GM21447 (cell line): ENCODE measurements at regions not wholly inside any gene's neighbourhood (a gene's known extent, or its start where the extent isn't known, plus 50 kb on each side); places are given as distances from the start of the nearest gene placed in this dataset.

ENCODE experiments used
- ATAC-seq: cut with Tn5 transposase; IDR thresholded peaks from one replicate; pipeline ENCODE4 v1.9.1; 2021; ENCODE audit not compliant: unreplicated experiment

DNA sequence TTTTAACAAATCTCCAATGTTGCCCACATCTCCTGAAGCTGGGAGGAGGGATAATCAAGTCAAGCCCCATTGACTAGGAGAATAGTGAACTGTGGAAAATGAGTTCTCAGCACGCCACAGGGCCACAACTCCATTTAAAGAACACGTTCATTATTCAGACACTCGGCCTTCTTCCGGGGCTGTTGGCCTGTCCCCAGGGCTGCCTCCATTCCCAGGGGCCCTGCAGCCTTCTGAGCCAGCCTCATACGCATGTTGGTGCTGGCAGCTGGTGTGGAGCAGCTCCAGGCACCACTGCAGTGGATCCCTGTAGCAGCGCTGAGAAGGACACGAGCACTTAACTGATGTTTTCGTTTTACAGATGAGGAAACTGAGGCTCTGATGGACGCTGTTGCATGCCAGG, 87.5 kb upstream of the RCN1 start:
- ATAC-seq = no peak

DNA sequence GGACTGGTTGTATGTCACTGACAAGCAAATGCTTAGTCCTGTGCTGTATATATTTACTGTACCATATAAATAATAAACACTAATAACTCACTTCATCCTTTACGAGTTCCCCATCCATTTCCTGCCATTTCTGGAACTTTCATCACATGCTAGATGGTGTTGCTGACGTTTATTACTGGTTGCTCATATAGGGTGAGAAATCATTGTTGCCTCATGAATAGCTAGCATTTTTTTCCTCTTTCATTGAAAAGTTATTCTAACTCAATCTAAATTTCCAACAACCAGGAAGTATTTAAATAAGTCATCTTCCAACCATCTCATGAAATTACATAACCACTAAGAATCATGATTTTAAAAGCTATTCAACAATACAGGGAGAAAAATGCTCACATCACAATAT, 88.6 kb upstream of the RCN1 start:
- no peak for ATAC-seq

DNA sequence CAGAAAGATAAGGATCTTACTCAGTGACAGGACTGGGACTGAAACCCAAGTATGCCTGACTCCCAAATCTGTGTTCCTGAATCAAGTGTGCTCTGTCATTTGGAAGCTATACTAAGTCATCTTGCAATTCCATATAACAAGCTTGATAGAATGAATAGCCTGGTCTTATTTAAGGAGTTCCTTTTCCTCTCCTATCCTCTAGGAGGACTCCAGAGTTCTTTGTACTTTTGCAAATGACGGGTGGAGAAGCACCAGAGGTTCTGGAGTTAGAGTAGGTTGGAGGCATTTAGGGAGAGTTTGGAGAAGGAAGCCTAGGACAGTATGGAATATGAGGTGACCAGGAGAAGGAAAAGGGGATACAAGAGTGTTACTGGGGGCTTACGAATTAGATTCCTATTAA, 92.9 kb upstream of the RCN1 start:
- ATAC-seq = no peak

DNA sequence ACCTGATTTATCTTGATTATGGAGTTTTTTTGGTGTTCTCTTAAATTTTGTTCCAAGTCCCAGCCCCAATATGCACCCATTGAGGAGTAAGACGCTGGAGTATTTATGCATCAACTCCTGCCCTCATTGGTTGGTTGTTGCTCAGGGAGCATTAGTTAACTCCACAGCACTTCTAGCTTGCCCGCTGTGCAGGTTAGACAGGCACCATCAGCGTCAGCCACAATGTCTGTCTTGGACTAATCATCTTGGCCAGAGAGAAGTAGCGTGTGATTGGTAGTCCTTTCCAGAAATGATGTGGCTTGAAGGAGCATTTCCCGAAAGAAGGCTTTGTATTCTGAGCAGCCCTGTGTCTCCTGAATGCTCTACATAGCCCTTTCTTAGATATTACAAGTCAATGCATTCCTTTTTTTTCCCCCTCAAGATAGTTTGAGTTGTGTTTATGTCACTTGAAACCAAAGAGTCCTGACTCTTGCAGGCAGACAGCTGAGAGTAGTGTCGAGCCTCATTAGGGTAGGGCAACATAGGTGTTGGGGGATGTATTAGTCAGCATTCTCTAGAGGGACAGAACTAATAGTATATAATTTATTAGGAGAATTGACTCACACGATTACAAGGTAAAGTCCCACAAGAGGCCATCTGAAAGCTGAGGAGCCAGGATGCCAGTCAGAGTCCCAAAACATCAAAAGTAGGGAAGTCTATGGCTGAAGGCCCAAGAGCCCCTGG, 94.6 kb upstream of the RCN1 start:
- no peak for ATAC-seq

DNA sequence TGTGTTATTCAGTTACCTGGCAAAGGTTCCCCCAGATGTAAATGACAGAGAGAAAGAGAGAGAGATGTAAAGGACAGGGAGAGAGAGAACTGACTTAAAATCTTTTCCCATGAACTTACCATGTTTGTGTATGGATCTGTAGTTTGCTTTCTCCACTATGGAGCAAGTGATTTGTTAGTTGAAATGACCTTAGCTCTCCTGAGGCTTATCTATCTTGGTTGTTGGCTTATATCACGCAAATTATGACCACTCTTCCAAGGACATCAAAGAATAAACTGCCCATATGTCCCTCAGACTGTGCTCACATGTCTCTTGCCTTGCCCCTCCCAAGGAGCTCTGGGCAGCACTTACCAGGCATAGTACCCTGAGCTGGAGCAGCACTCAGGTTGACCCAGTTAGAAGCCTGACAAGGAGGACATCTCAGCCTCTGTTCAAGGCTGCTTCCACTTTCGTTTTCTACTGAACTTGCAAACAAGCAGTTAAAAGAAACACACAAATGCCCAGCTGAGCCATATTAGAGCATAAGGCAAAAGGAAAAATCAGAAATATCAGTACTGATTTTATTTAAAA, 95.3 kb upstream of the RCN1 start:
- peak; percentile 83 for ATAC-seq

DNA sequence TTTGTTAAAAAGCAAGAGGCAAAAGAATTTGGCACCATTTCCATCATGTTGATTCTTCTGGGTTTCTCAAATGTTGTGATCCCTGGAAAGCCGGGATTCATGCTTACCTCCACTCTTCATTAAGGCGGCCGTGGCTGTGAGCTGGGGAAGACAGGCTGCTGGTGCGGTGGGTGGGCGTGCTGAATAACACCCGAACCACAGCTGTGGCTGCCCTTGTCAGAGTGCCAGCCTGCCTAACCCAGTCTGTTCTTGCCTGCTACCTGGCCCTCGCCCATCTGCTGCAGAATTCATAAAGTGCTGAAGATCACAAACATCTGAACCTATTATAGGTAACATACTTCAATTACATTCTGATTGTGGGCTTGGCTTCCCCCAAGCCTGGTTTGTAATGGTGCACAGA, 95.8 kb upstream of the RCN1 start:
- no peak for ATAC-seq

DNA sequence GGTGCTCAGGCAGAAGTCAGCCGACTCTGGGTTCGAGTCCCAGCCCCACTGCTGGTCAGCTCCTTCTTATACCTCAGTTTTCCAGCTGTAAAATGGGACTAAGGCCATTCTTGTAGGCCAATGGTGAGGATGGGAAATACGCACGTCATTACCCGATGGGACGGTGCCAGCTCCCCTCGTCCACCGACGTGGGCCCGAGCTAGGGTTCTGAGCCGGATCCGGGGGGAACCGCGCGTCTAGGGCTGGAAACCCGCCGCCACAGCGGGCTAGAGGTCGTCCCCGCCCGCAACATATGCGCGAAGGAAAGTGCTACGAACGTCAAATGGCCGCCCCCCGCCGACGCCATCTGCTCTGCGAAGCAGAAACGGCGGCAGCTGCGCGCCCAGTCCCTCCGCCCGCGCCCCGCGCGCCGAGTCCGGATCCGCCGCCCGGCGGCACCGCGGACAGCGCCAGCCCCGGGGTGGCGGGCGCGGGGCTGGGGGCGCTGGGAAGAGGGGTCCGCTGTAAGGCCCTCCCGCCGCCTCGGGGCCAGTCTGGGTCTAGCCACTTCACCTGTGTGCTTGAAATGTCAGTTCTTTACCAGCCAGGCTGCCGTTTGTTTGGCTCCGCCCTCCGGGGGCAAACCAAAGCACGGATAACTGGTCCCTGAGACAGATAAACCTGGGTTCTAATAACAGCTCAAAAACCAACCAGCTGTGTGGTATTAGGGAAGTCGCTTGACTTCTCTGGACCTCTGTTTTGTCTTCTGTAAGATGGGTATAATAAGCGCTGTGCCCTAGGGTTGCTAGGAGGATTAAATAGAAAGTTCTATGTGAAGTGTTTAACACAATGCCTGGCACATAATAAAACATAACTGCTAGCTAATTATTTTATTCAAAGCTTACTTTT, 103.5 kb upstream of the RCN1 start:
- no peak for ATAC-seq

DNA sequence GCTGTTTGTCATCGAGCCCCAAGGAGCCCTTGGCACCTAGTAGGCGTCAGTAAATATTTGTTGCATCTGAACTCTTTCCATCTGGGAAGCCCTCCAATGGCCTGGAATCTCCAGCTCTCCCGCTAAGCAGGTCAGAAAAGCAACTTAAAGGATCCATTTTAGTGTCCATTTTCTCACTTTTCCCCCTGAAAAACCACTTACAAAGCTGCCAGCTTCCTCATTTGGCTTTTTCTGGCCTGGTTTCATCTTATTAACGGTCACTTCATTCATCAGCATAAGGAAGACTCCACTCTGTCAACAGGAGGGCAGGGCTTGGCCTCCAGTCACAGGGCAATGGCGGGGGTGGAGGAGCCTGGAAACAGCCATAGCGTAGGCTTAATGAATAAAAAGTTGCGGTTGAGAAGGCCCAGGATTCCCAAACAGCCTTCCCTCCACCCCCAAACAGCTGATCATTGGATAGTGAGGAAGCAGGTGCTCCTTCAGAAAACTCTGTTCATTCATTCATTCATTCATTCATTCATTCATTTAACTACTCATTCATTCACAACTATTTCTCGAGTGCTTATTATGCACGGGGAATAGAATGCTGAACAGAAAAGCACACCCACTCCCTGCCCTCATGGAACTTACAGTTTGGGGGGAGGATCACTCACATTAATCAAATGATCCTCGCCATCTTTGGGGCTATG, 104.5 kb upstream of the RCN1 start:
- no peak for ATAC-seq

DNA sequence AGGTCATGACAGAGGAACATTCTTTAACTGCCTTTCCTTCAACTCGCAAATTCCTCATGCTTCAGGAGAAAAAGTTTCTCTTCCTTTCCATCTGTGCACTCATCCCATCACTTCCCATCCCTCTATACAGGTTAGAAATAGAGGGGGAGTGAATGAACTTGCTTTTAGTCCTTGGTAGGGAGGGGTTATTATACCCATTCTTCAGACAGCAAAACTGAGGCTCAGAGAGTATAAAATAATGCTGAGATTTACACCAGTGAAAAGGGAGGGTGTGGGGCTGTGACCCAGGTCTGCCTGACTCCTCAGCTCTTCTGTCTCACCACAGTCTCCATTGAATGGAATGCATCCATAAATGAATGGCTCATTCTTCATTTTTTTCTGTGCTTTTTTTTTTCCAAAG, 109.4 kb upstream of the RCN1 start:
- no peak for ATAC-seq

DNA sequence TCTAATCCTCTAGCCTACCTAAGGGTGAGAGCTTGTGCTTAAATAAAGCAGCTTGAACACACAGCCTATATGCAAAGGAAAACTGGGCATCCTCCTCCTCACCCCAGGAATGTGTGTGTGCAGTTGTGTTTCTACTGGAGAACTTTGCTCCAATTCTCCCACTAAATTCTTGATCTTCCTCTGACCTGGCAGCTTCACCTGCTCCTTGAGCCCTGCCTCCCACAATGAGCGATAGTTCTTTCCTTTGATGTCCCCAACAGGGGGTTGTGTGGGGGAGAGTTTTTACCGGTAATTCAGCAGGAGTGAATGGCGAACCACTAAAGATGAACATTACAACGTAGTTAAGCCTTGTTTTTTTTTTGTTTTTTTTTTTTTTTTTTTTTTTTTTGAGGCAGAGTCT, 113.5 kb upstream of the RCN1 start:
- ATAC-seq = no peak

DNA sequence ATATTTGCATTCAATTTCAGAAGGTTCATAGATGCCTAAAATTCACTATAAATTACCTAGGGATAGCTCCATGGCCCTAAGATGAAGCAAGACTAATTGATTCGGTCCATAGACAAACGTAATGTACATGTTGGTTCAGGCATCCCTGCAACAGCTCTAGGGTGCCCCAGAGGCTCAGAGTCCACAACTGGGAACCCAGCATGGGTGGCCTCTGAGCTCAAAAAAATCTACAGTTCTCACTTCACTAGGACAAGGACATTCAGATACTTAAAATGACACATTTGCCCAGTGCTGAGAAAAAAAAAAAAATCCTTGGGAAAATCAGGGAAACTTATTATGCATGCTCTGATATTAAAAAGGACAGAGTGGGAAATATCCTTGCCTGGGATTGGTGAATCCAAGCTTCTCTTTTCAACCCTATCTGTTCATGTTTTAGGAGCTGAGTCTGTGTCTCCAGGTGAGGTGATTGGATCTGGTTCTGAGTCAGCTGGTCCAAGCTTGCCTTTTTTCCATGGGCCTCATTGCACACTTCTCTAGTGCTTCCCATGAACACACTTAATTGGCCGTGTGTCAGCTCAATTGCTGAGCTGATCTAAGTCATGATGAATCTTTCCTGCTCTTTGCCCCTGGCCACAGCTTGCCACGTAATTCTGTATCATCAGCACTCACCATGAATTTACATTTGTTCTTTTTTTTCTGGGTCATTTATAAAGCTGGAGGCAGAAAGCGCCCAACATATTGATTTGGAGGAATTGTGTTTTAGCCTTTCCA, 116.3 kb upstream of the RCN1 start:
- no peak for ATAC-seq

DNA sequence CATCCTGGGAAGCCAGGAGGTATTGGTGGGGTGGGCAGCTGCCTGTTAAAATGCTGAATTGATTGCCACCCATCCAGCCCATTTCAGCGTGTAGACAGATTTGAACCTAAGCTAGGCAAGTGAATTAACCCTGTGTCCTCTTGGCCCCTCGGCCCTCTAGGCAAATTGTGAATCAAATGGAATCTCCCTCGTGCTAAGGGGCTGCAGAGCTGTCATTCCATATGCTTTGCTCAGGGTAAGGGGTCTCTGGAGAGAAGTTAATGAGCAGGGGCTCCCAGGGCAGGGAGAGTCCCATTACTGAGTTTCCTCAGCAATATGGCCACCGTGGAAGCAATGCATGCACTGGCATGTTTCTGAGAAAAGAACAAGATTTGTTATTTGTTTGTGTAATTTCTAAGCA, 117.7 kb upstream of the RCN1 start:
- no peak for ATAC-seq

DNA sequence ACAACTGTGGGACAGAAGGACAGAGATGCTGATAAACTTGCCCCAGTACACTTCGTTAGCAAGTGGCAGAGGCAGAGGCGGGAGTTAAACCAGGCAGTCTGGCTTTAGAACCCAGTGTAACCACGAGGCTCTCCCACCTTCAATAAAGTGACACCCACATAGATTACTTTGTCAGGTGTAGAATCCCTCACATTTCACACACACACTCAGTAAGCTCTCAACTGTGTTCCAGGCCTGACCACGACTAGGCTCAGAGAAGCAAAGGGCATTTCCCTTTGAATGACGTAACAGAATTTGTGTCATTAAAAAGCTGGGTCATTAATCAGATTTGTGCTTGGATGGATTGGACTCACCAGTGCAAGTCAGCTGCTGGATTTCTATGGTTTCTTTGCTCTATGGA, 118.3 kb upstream of the RCN1 start:
- ATAC-seq = no peak

DNA sequence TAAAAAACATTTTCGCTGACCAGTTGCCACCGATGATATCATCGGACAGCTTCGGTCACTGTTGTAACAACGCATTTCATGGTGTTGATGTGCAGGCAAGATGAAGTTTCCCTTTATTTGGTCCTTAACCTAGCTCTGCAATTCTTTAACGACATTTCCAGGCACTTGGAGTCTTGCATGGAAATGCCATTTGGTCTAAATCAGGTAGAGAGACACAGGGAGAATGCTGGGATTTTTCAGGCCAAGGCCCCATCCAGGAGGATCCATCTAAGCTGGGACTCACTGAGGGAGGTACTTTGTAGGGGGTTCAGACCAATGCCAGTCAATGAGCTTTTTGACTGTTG, 121.5 kb upstream of the RCN1 start:
- ATAC-seq = no peak

DNA sequence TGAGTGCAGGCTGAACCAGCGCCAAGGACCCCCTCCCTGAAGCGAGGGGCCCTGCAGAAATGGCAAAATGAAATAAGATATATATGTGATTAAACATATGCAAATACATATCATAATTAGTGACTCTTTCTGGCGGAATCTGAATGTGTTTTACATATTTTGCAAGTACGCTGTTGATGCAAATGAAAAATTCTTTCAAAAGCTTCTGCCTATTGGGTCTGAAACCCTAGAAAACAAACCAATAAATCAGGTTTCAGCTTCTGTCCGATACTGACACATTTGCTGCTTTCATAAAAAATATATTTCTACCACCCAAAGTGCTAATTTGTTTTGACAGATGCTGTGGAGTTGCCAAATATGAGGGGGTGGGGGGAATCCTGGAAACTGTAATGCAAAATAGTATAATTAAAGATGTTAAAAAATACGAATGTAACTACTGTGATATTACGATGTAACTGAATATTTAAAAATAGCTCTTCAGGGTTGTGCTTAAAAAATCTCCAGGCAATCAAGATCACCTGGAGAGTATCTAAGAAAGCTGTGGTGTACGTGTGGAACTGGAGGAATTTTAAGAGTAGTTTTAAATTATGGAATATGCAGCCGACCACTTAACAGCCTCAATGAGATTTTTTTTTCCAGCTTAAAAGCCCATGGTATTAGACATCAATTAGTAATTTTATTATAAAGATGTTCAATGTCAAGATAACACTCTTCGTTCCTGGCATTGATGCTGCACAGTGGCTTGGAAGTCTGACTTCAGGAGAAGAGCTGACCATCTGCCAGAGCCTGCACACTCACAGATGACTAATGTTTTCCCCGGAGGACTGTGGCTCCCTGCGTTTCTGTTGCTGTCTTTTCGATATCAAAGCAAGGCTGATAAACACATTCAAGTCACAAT, 122.2 kb upstream of the RCN1 start:
- ATAC-seq = no peak

DNA sequence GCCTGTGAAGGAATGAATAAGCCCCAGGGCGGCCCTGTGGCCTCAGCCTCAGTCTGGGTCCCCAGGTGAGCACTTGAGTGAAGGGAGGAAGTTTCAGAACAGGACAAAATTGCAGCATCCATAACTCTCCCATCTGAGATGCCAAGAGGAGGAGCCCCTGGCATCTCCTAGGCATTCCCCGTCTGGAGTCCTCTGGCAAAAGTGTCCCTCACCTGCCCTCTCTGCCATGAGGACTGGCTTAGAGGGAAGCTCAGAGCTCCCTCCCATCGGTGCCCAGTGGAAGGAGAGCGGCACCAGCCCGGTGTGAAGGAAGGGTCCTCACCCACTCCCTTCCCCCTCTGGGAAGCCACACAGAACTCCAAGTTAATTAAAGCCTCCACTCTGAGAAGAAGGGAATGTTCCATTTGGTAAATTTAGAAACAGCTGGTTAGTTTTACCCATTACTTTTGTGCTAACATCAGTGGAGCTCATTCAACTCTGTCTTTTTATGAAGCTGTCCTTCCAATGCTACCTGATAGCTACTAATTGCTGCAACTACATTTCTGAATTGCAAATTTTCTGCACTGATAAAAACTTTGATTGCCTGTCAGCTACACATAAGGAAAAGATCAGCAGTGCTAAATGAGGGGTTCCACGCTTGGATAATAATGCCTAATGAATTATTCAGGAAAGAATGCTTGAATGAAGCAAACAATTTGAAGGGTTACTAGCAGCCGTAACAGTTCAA, 123.3 kb upstream of the RCN1 start:
- ATAC-seq = no peak

DNA sequence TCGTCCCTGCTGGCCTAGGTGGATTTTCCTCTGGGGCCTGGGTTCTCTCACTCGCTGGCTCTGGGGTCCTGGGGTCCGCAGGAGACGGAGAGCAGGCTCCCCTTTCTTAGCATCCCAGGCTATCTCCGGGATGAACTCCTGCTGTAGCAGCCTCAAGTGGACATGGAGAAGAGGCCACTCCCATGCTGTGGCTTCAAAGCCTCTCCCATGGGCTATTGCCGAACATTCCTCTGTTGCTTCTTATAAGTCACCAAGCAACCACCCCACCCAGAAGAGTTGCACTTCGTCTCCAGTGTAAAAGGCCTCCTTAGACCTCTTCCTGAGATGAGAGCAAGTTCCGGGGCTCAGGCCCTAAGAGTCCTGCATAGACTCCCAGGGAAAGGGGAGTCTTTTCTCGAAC, 124.0 kb upstream of the RCN1 start:
- no peak for ATAC-seq

DNA sequence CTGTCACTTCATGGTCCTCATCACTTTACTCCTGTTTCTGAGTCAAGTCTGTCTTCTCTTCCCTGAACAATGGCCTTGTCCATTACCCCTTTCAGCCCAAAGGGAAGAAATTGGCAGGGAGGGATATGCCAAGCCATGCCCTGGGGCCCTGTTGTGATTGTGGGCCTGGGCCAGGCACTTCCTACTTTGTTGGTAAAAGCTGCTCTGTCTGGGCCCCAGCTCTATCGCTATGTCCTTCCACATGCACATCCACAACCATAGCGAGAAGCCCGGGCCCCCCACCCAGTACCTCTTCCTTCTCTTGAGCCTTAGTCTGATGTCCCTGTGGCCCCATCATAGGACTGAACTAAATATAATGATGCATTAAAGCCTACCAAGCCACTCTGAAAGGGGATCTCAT, 126.7 kb upstream of the RCN1 start:
- no peak for ATAC-seq

DNA sequence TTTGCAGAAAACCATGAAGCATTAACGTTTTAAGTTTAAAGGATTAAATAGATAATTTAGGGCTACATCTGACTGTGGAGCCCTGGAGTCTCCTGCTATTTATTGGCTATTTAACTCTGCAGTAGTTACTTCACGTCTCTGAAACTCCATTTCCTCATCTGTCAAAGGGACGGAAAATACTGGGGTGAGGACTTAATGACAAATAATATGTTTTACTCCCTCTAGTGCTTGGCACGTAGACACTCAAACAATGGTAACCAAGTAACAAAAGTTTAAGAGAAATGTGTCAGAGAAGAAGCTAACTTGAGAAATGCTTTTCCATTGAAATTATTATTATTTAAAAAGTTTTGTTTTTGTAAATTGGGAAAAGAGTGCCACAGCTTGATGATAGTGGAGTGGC, 130.7 kb upstream of the RCN1 start:
- ATAC-seq = no peak
